ENCODE measurements at regions not wholly inside any gene's neighbourhood (a gene's known extent, or its start where the extent isn't known, plus 50 kb on each side); places are given as distances from the start of the nearest gene placed in this dataset.
A peak's percentile ranks its signal among the peaks of the same experiment; 100 is the strongest.

GRCh38 chr11:81963018-81963417 is 770.6 kb downstream of the FAM181B start (continued):
- TF ChIP-seq SP2 (IDR thresholded peaks at IDR 0.05; ENCODE audit: low read length) (no peak), RAD21 (IDR thresholded peaks at IDR 0.05 in 1 of 2, conservative IDR thresholded peaks at IDR 0.05 in 1 of 2; ENCODE audit: low read depth in 2 of 2, low read length in 2 of 2) (peak in 1 of 2 experiments; percentile 24; a peak in 1 of 4 replicates), KDM1A (IDR thresholded peaks at IDR 0.05; ENCODE audit: borderline replicate concordance, low read length) (no peak), CTBP2 (IDR thresholded peaks at IDR 0.05; ENCODE audit: borderline replicate concordance, insufficient read depth, insufficient read length, low read length) (no peak), RNF2 (IDR thresholded peaks at IDR 0.05; ENCODE audit: borderline replicate concordance, low read depth, low read length, missing control alignments, poor library complexity, severe bottlenecking) (no peak), MAFK (IDR thresholded peaks at IDR 0.05; ENCODE audit: low read depth, low read length) (no peak), NRF1 (IDR thresholded peaks at IDR 0.05; ENCODE audit: low read depth, low read length) (no peak), ATF2 (IDR thresholded peaks at IDR 0.05; ENCODE audit: low read length) (peak; percentile 74; the same call in 1 of the 2 replicates), CBX5 (IDR thresholded peaks at IDR 0.05; ENCODE audit: low read depth, low read length) (no peak), POLR2A (IDR thresholded peaks at IDR 0.05; ENCODE audit: control extremely low read depth in 1 of 2, low read depth in 2 of 2, low read length in 2 of 2) (no peak), SAP30 (IDR thresholded peaks at IDR 0.05; ENCODE audit: insufficient read depth, insufficient replicate concordance, low read length) (no peak), HDAC2 (IDR thresholded peaks at IDR 0.05; ENCODE audit: borderline replicate concordance in 1 of 2, low read depth in 2 of 2, low read length in 2 of 2) (no peak), CHD1 (IDR thresholded peaks at IDR 0.05; ENCODE audit: low read depth, low read length) (no peak), YY1 (IDR thresholded peaks at IDR 0.05; ENCODE audit: low read depth, low read length) (no peak), USF2 (IDR thresholded peaks at IDR 0.05; ENCODE audit: low read length) (no peak), ZNF274 (IDR thresholded peaks at IDR 0.05; ENCODE audit: borderline replicate concordance, extremely low read depth, low read length) (no peak), SUZ12 (IDR thresholded peaks at IDR 0.05; ENCODE audit: low read length) (no peak), SIN3A (conservative IDR thresholded peaks at IDR 0.05 in 1 of 2, IDR thresholded peaks at IDR 0.05 in 1 of 2; ENCODE audit: low read depth in 1 of 2, low read length in 2 of 2) (no peak), RBBP5 (IDR thresholded peaks at IDR 0.05; ENCODE audit: borderline replicate concordance, low read depth, low read length) (no peak), TCF12 (IDR thresholded peaks at IDR 0.05; ENCODE audit: low read depth, low read length) (no peak), POU5F1 (IDR thresholded peaks at IDR 0.05; ENCODE audit: low read depth, low read length) (no peak)

Measured in H1 (cell line).